Keratinocyte (primary cell): ENCODE measurements at regions not wholly inside any gene's neighbourhood (a gene's known extent, or its start where the extent isn't known, plus 50 kb on each side); places are given as distances from the start of the nearest gene placed in this dataset.

ENCODE experiments used
- CTCF ChIP-seq, 3 experiments: IDR thresholded peaks in 1 of 3; conservative IDR thresholded peaks in 1 of 3; optimal IDR thresholded peaks in 1 of 3; 2 replicates in 2 of 3; 3 replicates in 1 of 3; pipeline versions ENCODE3 to v1.5.1; 2011; ENCODE audit warnings: low read length in 3 of 3, mild to moderate bottlenecking in 3 of 3, moderate library complexity in 2 of 3, control low read depth in 1 of 3, inconsistent platforms in 1 of 3; ENCODE audit not compliant: insufficient read depth in 2 of 3; ENCODE audit errors: extremely low read depth in 1 of 3
- EZH2 ChIP-seq: IDR thresholded peaks from one replicate; pipeline ENCODE4 v1.6.1; 2012; ENCODE audit warnings: inconsistent platforms, mild to moderate bottlenecking, low read length, moderate library complexity

- no peak for TF ChIP-seq CTCF (optimal IDR thresholded peaks at IDR 0.05 in 1 of 3, IDR thresholded peaks at IDR 0.05 in 1 of 3, conservative IDR thresholded peaks at IDR 0.05 in 1 of 3; ENCODE audit: extremely low read depth in 1 of 3, insufficient read depth in 2 of 3, low read length in 3 of 3)
- no peak for TF ChIP-seq EZH2
These were observed 91.9 kb upstream of the CPM start for GRCh38 chr12:69024907-69025306.
